ENCODE measurements at regions not wholly inside any gene's neighbourhood (a gene's known extent, or its start where the extent isn't known, plus 50 kb on each side); places are given as distances from the start of the nearest gene placed in this dataset.

- no peak for DNase-seq (ENCODE audit: low read depth)
Observed at GRCh38 chr2:57943315-57943714, 103.3 kb upstream of the VRK2 start.

- DNase-seq (ENCODE audit: low read depth): no peak
Observed at GRCh38 chr2:57947398-57947797, 99.2 kb upstream of the VRK2 start.

- DNase-seq (ENCODE audit: low read depth): no peak
Observed at GRCh38 chr2:57954020-57954419, 92.6 kb upstream of the VRK2 start.

- DNase-seq (ENCODE audit: low read depth): no peak
Observed at GRCh38 chr2:57957238-57957637, 89.4 kb upstream of the VRK2 start.

- DNase-seq (ENCODE audit: low read depth): no peak
Observed at GRCh38 chr2:57959390-57959789, 87.2 kb upstream of the VRK2 start.

GRCh38 chr2:57962861-57963260 lies 83.7 kb upstream of the VRK2 start:
- DNase-seq (ENCODE audit: low read depth): no peak

- no peak for DNase-seq (ENCODE audit: low read depth)
Observed at GRCh38 chr2:57965219-57965618, 81.4 kb upstream of the VRK2 start.

GRCh38 chr2:57965961-57966360 lies 80.6 kb upstream of the VRK2 start:
- DNase-seq (ENCODE audit: low read depth): no peak

GRCh38 chr2:57973621-57974186 lies 72.9 kb upstream of the VRK2 start:
- no peak for DNase-seq (ENCODE audit: low read depth)

GRCh38 chr2:57979158-57979557 lies 67.4 kb upstream of the VRK2 start:
- no peak for DNase-seq (ENCODE audit: low read depth)

- DNase-seq (ENCODE audit: low read depth): no peak
Observed at GRCh38 chr2:57981083-57981768, 65.4 kb upstream of the VRK2 start.

- DNase-seq (ENCODE audit: low read depth): no peak
Observed at GRCh38 chr2:57987835-57988573, 58.6 kb upstream of the VRK2 start.

- DNase-seq (ENCODE audit: low read depth): no peak
Observed at GRCh38 chr2:57990118-57990725, 56.4 kb upstream of the VRK2 start.
